ENCODE measurements at regions not wholly inside any gene's neighbourhood (a gene's known extent, or its start where the extent isn't known, plus 50 kb on each side); places are given as distances from the start of the nearest gene placed in this dataset.

- TF ChIP-seq CTCF (IDR thresholded peaks at IDR 0.05) = no peak
- DNase-seq (ENCODE audit: low spot score) = no peak
- no peak for ATAC-seq (ENCODE audit: low FRiP score)
These were observed 409.0 kb downstream of the PRR16 start for GRCh38 chr5:120873083-120873482.

DNA sequence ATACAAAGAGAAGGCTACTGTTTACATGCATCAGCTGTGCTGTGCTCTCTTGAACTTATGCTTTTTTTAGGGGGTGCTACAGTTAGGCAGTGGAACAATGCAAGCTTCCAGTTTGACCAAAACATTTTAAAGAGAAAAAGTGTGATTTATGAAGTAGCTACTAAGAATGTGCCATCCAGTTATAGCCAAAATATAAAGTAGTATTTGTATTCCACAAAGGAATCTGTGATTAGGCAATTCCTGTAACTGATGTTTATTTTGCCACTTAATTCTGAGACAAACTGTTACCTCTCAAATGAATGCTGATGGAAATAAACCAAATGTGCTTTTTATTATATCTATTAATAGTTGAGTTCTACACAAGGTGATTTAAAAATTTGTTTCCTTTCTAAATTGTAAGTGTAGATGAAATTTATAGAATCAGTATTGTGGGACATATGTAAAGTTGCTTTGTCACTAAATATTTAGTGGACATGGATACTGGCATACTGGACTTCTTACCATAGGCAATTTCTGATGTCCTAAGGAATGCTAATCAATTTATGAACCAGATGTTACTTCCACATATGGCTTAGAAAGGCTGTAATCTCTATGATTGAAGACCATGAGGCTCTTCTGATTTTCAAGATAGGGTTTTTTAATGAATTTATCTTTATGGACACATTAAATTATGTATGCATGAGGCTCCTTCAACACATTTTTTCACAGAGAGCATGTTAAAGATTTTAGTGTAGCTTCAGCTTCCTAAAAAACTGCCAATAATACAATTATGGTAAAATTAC is 410.2 kb downstream of the PRR16 start:
- no peak for TF ChIP-seq CTCF (IDR thresholded peaks at IDR 0.05)
- no peak for DNase-seq (ENCODE audit: low spot score)
- no peak for ATAC-seq (ENCODE audit: low FRiP score)

- no peak for TF ChIP-seq CTCF (IDR thresholded peaks at IDR 0.05)
- ATAC-seq (ENCODE audit: low FRiP score) (no peak), DNase-seq (ENCODE audit: low spot score) (no peak)
These were observed 418.1 kb downstream of the PRR16 start for GRCh38 chr5:120882038-120882775.

DNA sequence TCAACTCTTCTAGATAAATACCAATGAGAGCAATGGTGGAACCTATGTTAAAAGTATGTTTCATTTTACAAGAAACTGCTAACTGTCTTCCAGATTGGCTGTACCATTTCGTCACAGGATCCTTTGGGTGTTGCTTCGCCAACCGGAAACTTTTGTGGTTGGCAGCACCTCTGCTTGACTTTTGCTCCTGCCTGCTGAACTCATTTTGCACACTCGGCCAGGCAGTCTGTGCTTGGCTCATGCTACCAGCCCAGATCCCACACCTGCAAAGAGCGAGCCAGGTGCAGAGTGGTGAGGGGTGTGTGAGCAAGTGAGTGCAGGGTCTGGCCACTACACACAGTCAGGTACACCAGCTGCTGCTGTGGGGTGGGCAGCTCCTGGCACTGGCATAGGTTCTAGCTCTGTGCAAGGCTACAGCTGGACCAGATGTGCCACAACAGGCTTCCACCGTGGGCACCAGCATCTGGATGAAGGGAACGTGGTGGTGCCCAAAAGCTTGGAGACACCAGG is 422.3 kb downstream of the PRR16 start:
- no peak for DNase-seq (ENCODE audit: low spot score)
- TF ChIP-seq CTCF (IDR thresholded peaks at IDR 0.05) = no peak
- ATAC-seq (ENCODE audit: low FRiP score) = no peak

DNA sequence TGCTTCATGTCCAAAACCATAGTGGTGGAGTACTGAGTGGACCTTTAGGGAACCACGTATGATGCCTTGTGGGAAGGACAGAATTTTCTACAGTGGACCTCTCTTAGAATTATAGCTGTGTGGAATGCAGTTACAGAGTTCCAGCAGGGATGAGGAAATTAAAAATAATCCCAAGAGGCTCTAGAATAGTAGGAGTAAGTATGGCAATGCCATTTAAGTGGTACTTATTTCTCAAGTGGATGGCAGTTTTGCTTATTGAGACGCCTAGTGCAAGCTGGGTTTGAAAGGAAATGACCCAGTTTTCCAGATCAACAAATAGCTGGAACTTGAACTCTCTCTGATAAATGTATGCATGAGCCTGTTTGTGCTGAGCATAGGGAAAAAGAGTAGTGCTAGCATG is 431.6 kb downstream of the PRR16 start:
- no peak for ATAC-seq (ENCODE audit: low FRiP score)
- no peak for DNase-seq (ENCODE audit: low spot score)
- no peak for TF ChIP-seq CTCF (IDR thresholded peaks at IDR 0.05)

DNA sequence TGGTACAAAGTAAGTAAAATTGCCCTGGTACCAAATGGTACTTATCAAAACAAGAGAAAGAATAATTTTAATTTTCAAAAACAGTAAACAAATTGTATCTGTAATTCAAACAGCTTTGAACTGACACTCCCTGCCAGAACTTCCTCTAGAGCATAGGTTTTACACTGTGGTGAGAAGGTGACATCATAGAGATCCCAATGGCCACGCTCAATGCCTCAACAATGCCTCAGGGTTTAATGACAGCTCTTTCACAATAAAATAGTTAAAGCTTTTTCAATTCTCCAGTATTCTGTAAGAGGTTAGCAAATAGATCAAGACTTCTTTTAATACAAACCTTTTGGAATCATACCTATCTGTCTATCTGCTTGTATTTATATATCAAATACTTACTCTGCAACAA is 437.1 kb downstream of the PRR16 start:
- no peak for TF ChIP-seq CTCF (IDR thresholded peaks at IDR 0.05)
- no peak for DNase-seq (ENCODE audit: low spot score)
- no peak for ATAC-seq (ENCODE audit: low FRiP score)

Measured in omental fat pad (tissue), 3 donors.